NT2/D1 (cell line): ENCODE measurements at regions not wholly inside any gene's neighbourhood (a gene's known extent, or its start where the extent isn't known, plus 50 kb on each side); places are given as distances from the start of the nearest gene placed in this dataset.

Experiments used
- SUZ12 ChIP-seq: IDR thresholded peaks from 2 replicates; pipeline ENCODE4 v1.6.1; 2011; ENCODE audit not compliant: insufficient read length, insufficient read depth; ENCODE audit errors: extremely low read depth
- YY1 ChIP-seq: IDR thresholded peaks from 2 replicates; pipeline ENCODE4 v1.6.1; 2011; ENCODE audit not compliant: insufficient read length, insufficient read depth

DNA sequence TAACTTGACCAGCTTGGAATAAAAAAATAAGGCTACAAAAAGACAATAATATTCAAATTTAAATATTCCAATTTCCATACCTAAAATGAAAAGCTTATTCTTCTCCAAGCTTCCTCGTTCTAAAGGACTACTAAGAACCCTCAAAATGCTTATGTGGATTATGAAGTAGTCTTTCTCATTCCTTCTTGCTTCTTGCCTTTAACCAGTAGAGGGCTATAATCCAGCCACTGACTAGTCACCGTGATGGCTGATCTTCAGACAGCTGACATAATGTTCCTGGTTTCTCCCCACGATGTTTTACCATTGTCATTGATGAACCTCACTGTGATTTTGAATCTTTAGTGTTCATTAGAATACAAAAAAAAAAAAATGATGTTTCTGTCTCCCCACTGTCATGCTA, 515.3 kb downstream of the TLE1 start:
- no peak for TF ChIP-seq SUZ12
- TF ChIP-seq YY1: no peak
